OCI-LY3 (cell line): ENCODE measurements at regions not wholly inside any gene's neighbourhood (a gene's known extent, or its start where the extent isn't known, plus 50 kb on each side); places are given as distances from the start of the nearest gene placed in this dataset.

Experiments used
- CTCF ChIP-seq: fragments of 200-600, 300-600 bp; sonication (generic); IDR thresholded peaks from 2 replicates; pipeline ENCODE4 v1.5.1; 2014; ENCODE audit warnings: antibody characterized with exemption, low read length, low read depth
- EZH2phosphoT487 ChIP-seq: fragments of 200-600 bp; shearing (Covaris generic); IDR thresholded peaks from 2 replicates; pipeline ENCODE4 v1.6.1; 2018; ENCODE audit warnings: antibody characterized with exemption, mixed run types, low read depth

- TF ChIP-seq CTCF (no peak), EZH2phosphoT487 (no peak)
Observed at GRCh38 chr10:92747600-92747999, 57.8 kb downstream of the HHEX start.
